Astrocyte (in vitro differentiated cells and primary cell): ENCODE measurements at regions not wholly inside any gene's neighbourhood (a gene's known extent, or its start where the extent isn't known, plus 50 kb on each side); places are given as distances from the start of the nearest gene placed in this dataset.

Experiments
- CTCF ChIP-seq: IDR thresholded peaks from 2 replicates; pipeline ENCODE4 v1.5.1; 2011; ENCODE audit warnings: low read depth, mild to moderate bottlenecking, inconsistent platforms, low read length, moderate library complexity; ENCODE audit not compliant: insufficient read depth
- EZH2 ChIP-seq: IDR thresholded peaks from 2 replicates; pipeline ENCODE4 v1.6.1; 2012; ENCODE audit warnings: mild to moderate bottlenecking, low read length, inconsistent platforms; ENCODE audit not compliant: insufficient read depth

DNA sequence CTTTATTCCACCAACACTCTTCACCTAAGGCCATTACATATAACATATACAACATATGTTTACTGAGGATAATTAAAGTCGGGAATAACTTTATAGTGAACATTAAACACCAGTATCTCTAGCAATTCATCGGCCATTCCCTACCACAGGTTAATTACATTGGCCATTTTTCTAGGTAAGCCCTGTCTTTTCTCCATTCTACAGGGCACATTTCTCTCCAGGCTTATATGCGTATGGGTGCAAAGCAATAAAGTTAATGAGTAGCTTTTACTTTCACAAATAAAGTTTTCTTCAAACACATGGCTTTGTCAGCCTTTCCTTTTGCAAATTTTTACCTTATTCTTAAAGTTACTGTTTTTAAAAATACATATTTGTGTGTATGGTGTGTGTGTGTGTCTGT lies 111.9 kb upstream of the IQCM start:
- TF ChIP-seq CTCF (no peak), EZH2 (no peak)
